Stimulated activated naive B cell treated with anti-CD40 and anti-IgM and Interleukin-4, amounts not matched to agents 10 μg/mL and 1 μg/mL and 100 μg/mL, for 72 hours (primary cell): ENCODE measurements at regions not wholly inside any gene's neighbourhood (a gene's known extent, or its start where the extent isn't known, plus 50 kb on each side); places are given as distances from the start of the nearest gene placed in this dataset.
A peak's percentile ranks its signal among the peaks of the same experiment; 100 is the strongest.
"Not testable (repeated sequence)": the region's sequence is repeated elsewhere in the genome, so short reads cannot be mapped to it uniquely, and the experiment has no call there.

Source experiments
- ATAC-seq, 2 donors: fragments of 150-1000 bp; cut with Tn5 transposase; replicated peaks; 2 replicates each; pipeline ENCODE4 v1.10.0; 2021; ENCODE audit warnings: moderate library complexity in 1 of 2
- DNase-seq: peaks from one replicate; pipeline ENCODE4 v3.0.0; 2021
- H3K27ac Mint-ChIP-seq: one replicate; pipeline ENCODE4 v1.8.0; 2022; ENCODE audit warnings: mild to moderate bottlenecking, mixed read lengths
- H3K27me3 Mint-ChIP-seq, 2 donors: one replicate each; pipeline ENCODE4 v1.8.0; 2022; ENCODE audit warnings: mixed read lengths in 2 of 2
- H3K36me3 Mint-ChIP-seq, 2 donors: one replicate each; pipeline ENCODE4 v1.8.0; 2022; ENCODE audit warnings: mixed read lengths in 2 of 2, mild to moderate bottlenecking in 1 of 2
- H3K4me1 Mint-ChIP-seq, 2 donors: one replicate each; pipeline ENCODE4 v1.8.0; 2022; ENCODE audit warnings: mixed read lengths in 2 of 2, mild to moderate bottlenecking in 1 of 2
- H3K4me3 Mint-ChIP-seq, 2 donors: one replicate each; pipeline ENCODE4 v1.8.0; 2022; ENCODE audit warnings: mild to moderate bottlenecking in 2 of 2, mixed read lengths in 2 of 2, moderate library complexity in 1 of 2
- H3K9me3 Mint-ChIP-seq, 2 donors: one replicate each; pipeline ENCODE4 v1.8.0; 2022; ENCODE audit warnings: mixed read lengths in 2 of 2, mild to moderate bottlenecking in 1 of 2

GRCh38 chr1:65067491-65068201, 80.4 kb upstream of the AK4 start:
- Mint-ChIP-seq H3K36me3 (peaks cover 1 to 4% of the 10 kb centered on the region in 2 donors), H3K4me3 (peak overlapping the region; percentile 98 to 99), H3K9me3 (no peaks in the 10 kb centered on the region), H3K4me1 (peaks cover 22 to 42% of the 10 kb centered on the region in 2 donors), H3K27me3 (no peaks in the 10 kb centered on the region), H3K27ac (peak overlapping the region; percentile 99)
- ATAC-seq (peak; percentile 42 to 56), DNase-seq (peak; percentile 46)

GRCh38 chr1:65068202-65069010, 79.6 kb upstream of the AK4 start:
- H3K4me1 Mint-ChIP-seq: peaks cover 20 to 35% of the 10 kb centered on the region in 2 donors
- ATAC-seq (peak in 1 of 2 donors; percentile 6), DNase-seq (no peak)
- no peaks in the 10 kb centered on the region for H3K27me3 Mint-ChIP-seq
- H3K9me3 Mint-ChIP-seq: no peaks in the 10 kb centered on the region
- peak overlapping the region; percentile 98 to 99 for H3K4me3 Mint-ChIP-seq
- peaks cover 1 to 4% of the 10 kb centered on the region in 2 donors for H3K36me3 Mint-ChIP-seq
- peak overlapping the region; percentile 99 for H3K27ac Mint-ChIP-seq

GRCh38 chr1:65069011-65069565, 78.9 kb upstream of the AK4 start:
- H3K4me3 Mint-ChIP-seq: peak overlapping the region; percentile 98 to 99
- peak in 1 of 2 donors; percentile 12 for ATAC-seq
- no peak for DNase-seq
- H3K27me3 Mint-ChIP-seq: no peaks in the 10 kb centered on the region
- no peaks in the 10 kb centered on the region for H3K9me3 Mint-ChIP-seq
- H3K27ac Mint-ChIP-seq: peak overlapping the region; percentile 99
- peaks cover 1 to 4% of the 10 kb centered on the region in 2 donors for H3K36me3 Mint-ChIP-seq
- H3K4me1 Mint-ChIP-seq: peaks cover 20 to 35% of the 10 kb centered on the region in 2 donors

GRCh38 chr1:65072845-65073244, 75.2 kb upstream of the AK4 start:
- Mint-ChIP-seq H3K27me3 (no peaks in the 10 kb centered on the region), H3K27ac (peak overlapping the region; percentile 60), H3K4me3 (no peak overlapping the region), H3K9me3 (no peaks in the 10 kb centered on the region), H3K4me1 (peaks cover 5 to 18% of the 10 kb centered on the region in 2 donors), H3K36me3 (no peaks in the 10 kb centered on the region)
- DNase-seq (no peak), ATAC-seq (no peak)

GRCh38 chr1:65075123-65075976, 72.7 kb upstream of the AK4 start:
- Mint-ChIP-seq H3K4me1 (peaks cover 2 to 10% of the 10 kb centered on the region in 2 donors), H3K27me3 (peaks cover 3 to 6% of the 10 kb centered on the region in 2 donors), H3K36me3 (no peaks in the 10 kb centered on the region), H3K9me3 (no peaks in the 10 kb centered on the region), H3K27ac (no peak overlapping the region), H3K4me3 (no peak overlapping the region)
- peak; percentile 86 to 90 for ATAC-seq
- DNase-seq: peak; percentile 43

GRCh38 chr1:65077369-65077768, 70.6 kb upstream of the AK4 start:
- no peak for DNase-seq
- Mint-ChIP-seq H3K4me1 (peaks cover 2 to 10% of the 10 kb centered on the region in 2 donors), H3K36me3 (no peaks in the 10 kb centered on the region), H3K4me3 (no peak overlapping the region), H3K9me3 (no peaks in the 10 kb centered on the region), H3K27me3 (peaks cover 3 to 6% of the 10 kb centered on the region in 2 donors), H3K27ac (no peak overlapping the region)
- ATAC-seq: no peak

GRCh38 chr1:65079941-65080340, 68.1 kb upstream of the AK4 start:
- no peak overlapping the region for H3K4me3 Mint-ChIP-seq
- DNase-seq (no peak), ATAC-seq (no peak)
- no peaks in the 10 kb centered on the region for H3K36me3 Mint-ChIP-seq
- H3K27ac Mint-ChIP-seq: no peak overlapping the region
- H3K4me1 Mint-ChIP-seq: peaks cover 7 to 8% of the 10 kb centered on the region in 2 donors
- no peaks in the 10 kb centered on the region for H3K9me3 Mint-ChIP-seq
- H3K27me3 Mint-ChIP-seq: peaks cover 3 to 6% of the 10 kb centered on the region in 2 donors

GRCh38 chr1:65082346-65083040, 65.5 kb upstream of the AK4 start:
- DNase-seq (no peak), ATAC-seq (no peak)
- Mint-ChIP-seq H3K36me3 (peaks cover 1 to 9% of the 10 kb centered on the region in 2 donors), H3K27ac (peak overlapping the region; percentile 20), H3K4me3 (no peak overlapping the region), H3K4me1 (peaks cover 0 to 7% of the 10 kb centered on the region in 2 donors), H3K27me3 (peaks cover 3 to 6% of the 10 kb centered on the region in 2 donors), H3K9me3 (peaks cover 3 to 4% of the 10 kb centered on the region in 2 donors)

GRCh38 chr1:65083263-65083896, 64.6 kb upstream of the AK4 start:
- Mint-ChIP-seq H3K36me3 (peaks cover 4 to 13% of the 10 kb centered on the region in 2 donors), H3K9me3 (peaks cover 7 to 8% of the 10 kb centered on the region in 2 donors), H3K4me1 (peaks cover 0 to 7% of the 10 kb centered on the region in 2 donors), H3K4me3 (no peak overlapping the region), H3K27me3 (peaks cover 3 to 6% of the 10 kb centered on the region in 2 donors), H3K27ac (peak overlapping the region; percentile 20)
- ATAC-seq: peak; percentile 46 to 88
- DNase-seq: no peak

GRCh38 chr1:65084066-65084465, 63.9 kb upstream of the AK4 start:
- Mint-ChIP-seq H3K4me1 (peaks cover 0 to 7% of the 10 kb centered on the region in 2 donors), H3K27ac (no peak overlapping the region), H3K4me3 (no peak overlapping the region), H3K27me3 (peaks cover 3 to 6% of the 10 kb centered on the region in 2 donors), H3K36me3 (peaks cover 4 to 13% of the 10 kb centered on the region in 2 donors), H3K9me3 (peaks cover 7 to 8% of the 10 kb centered on the region in 2 donors)
- no peak for ATAC-seq
- no peak for DNase-seq

- not testable (repeated sequence) for ATAC-seq, DNase-seq, H3K4me3 Mint-ChIP-seq, H3K4me1 Mint-ChIP-seq, H3K9me3 Mint-ChIP-seq, H3K27ac Mint-ChIP-seq
- H3K36me3 Mint-ChIP-seq: peaks cover 4 to 13% of the 10 kb centered on the region in 2 donors
- H3K27me3 Mint-ChIP-seq: peaks cover 0 to 12% of the 10 kb centered on the region in 2 donors
Measured at GRCh38 chr1:65087519-65087918, 60.5 kb upstream of the AK4 start.

GRCh38 chr1:65090406-65090805, 57.6 kb upstream of the AK4 start:
- Mint-ChIP-seq H3K36me3 (peaks cover 4 to 13% of the 10 kb centered on the region in 2 donors), H3K27me3 (peaks cover 0 to 14% of the 10 kb centered on the region in 2 donors), H3K4me3 (no peak overlapping the region), H3K27ac (no peak overlapping the region), H3K9me3 (peaks cover 7 to 8% of the 10 kb centered on the region in 2 donors), H3K4me1 (no peaks in the 10 kb centered on the region)
- no peak for DNase-seq
- ATAC-seq: no peak

GRCh38 chr1:65092691-65093090, 55.3 kb upstream of the AK4 start:
- DNase-seq: no peak
- Mint-ChIP-seq H3K36me3 (peaks cover under 1 to 2% of the 10 kb centered on the region in 2 donors), H3K27ac (no peak overlapping the region), H3K27me3 (peaks cover 0 to 17% of the 10 kb centered on the region in 2 donors), H3K9me3 (peaks cover 2% of the 10 kb centered on the region in 2 donors), H3K4me1 (no peaks in the 10 kb centered on the region), H3K4me3 (no peak overlapping the region)
- no peak for ATAC-seq
